ENCODE measurements at regions not wholly inside any gene's neighbourhood (a gene's known extent, or its start where the extent isn't known, plus 50 kb on each side); places are given as distances from the start of the nearest gene placed in this dataset.

DNA sequence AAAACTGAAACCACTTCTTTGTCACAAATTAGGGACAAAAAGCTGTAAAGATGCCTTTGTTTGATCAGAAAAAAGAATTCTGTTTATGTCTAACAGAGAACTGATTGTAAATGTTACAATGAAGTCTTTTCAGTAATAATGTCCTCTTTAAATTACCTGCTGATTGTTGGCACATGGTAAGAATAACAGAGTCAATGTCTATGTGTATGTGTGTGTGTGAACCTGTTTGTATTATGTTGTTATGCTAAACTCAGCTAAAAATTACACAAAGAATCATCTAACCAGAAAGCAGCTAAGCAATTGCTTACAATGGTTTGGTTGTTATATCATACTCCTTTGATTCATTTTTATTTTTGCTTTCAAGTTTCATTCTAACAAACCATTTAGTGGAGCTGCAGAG lies 159.1 kb upstream of the PDZRN3 start:
- intact Hi-C loops (cut with micrococcal nuclease) = no loop called here
- no peaks in the 10 kb centered on the region for H3K36me3 ChIP-seq
- H3K4me1 ChIP-seq = peaks cover 7% of the 10 kb centered on the region
- H3K9me3 ChIP-seq (replicated peaks) = no peaks in the 10 kb centered on the region
- no peak for DNase-seq
- TF ChIP-seq, protein P1, sequence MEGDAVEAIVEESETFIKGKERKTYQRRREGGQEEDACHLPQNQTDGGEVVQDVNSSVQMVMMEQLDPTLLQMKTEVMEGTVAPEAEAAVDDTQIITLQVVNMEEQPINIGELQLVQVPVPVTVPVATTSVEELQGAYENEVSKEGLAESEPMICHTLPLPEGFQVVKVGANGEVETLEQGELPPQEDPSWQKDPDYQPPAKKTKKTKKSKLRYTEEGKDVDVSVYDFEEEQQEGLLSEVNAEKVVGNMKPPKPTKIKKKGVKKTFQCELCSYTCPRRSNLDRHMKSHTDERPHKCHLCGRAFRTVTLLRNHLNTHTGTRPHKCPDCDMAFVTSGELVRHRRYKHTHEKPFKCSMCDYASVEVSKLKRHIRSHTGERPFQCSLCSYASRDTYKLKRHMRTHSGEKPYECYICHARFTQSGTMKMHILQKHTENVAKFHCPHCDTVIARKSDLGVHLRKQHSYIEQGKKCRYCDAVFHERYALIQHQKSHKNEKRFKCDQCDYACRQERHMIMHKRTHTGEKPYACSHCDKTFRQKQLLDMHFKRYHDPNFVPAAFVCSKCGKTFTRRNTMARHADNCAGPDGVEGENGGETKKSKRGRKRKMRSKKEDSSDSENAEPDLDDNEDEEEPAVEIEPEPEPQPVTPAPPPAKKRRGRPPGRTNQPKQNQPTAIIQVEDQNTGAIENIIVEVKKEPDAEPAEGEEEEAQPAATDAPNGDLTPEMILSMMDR (IDR thresholded peaks at IDR 0.05; ENCODE audit: borderline replicate concordance) = no peak
- H3K4me3 ChIP-seq = no peak overlapping the region
- no peaks in the 10 kb centered on the region for H3K27me3 ChIP-seq (ENCODE audit: low read depth)
- H3K27ac ChIP-seq (replicated peaks) = no peak overlapping the region

DNA sequence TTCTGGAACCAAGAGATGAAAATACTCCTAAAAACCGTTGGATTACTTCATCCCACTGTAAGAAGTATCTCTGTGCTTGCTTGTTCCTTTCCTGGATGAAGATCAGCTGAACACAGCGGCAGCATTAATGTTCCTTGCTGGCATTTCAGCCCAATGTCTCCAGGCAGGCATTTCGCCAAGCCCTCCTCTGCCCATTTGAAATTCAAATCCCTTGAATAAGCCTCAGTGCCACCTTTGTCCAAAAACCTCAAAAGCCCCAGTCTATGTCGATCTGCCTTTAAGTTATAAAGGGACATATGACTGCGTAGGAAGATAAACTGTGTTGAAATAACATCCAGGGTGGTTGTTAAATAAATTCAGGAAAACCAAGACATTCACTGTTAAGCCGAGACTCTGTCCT lies 156.8 kb upstream of the PDZRN3 start:
- DNase-seq = no peak
- no peak overlapping the region for H3K27ac ChIP-seq (replicated peaks)
- H3K9me3 ChIP-seq (replicated peaks) = no peaks in the 10 kb centered on the region
- no peaks in the 10 kb centered on the region for H3K27me3 ChIP-seq (ENCODE audit: low read depth)
- intact Hi-C loops (cut with micrococcal nuclease) = no loop called here
- peaks cover 7% of the 10 kb centered on the region for H3K4me1 ChIP-seq
- TF ChIP-seq, protein P1 (IDR thresholded peaks at IDR 0.05; ENCODE audit: borderline replicate concordance) = no peak
- H3K36me3 ChIP-seq = no peaks in the 10 kb centered on the region
- no peak overlapping the region for H3K4me3 ChIP-seq

DNA sequence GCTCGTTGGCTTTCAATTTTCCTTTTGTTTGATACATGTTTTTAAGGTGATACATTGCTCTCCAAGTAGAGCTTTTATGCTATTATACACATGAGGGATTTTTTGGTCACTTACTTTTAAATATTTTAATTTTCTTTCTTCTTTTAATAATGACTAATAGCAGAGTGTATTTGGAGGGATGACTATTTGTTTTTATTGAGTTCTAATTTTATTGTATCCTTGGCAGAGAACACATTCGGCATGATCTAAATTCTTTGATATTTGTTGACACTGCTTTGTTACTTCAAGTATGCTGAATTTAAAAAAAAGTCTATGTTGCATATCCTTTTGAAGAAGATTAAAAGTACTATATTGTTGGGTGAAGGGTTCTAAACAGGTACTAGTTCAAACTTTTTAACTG lies 149.9 kb upstream of the PDZRN3 start:
- no peak for DNase-seq
- intact Hi-C loops (cut with micrococcal nuclease) = no loop called here
- Histone ChIP-seq H3K4me1 (peaks cover 7% of the 10 kb centered on the region), H3K9me3 (replicated peaks) (peaks cover 11% of the 10 kb centered on the region), H3K36me3 (no peaks in the 10 kb centered on the region), H3K4me3 (no peak overlapping the region), H3K27ac (replicated peaks) (no peak overlapping the region), H3K27me3 (ENCODE audit: low read depth) (no peaks in the 10 kb centered on the region)
- TF ChIP-seq, protein P1 (IDR thresholded peaks at IDR 0.05; ENCODE audit: borderline replicate concordance) = no peak

DNA sequence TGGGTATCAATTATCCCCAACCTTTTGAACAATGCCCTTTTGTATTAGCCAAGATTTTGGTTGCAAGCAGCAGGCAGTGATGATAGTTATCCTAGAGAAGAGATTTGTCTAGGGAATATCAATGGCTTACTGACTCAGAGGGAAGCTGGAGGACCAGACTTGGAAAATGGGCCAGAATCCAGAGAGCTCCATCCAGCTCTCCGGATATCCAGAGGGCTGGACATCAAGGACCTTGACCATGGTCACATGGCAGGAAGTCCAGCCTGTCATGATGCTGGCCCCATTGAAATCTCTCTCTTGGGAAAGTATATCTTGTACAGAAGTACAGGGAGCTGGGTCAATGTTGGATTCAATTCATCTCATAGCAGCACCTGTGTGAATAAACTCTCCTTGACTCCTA lies 148.5 kb upstream of the PDZRN3 start:
- no peaks in the 10 kb centered on the region for H3K27me3 ChIP-seq (ENCODE audit: low read depth)
- TF ChIP-seq, protein P1 (IDR thresholded peaks at IDR 0.05; ENCODE audit: borderline replicate concordance) = no peak
- intact Hi-C loops (cut with micrococcal nuclease) = no loop called here
- H3K4me3 ChIP-seq = no peak overlapping the region
- DNase-seq = no peak
- peaks cover 16% of the 10 kb centered on the region for H3K4me1 ChIP-seq
- H3K27ac ChIP-seq (replicated peaks) = no peak overlapping the region
- no peaks in the 10 kb centered on the region for H3K36me3 ChIP-seq
- peaks cover 11% of the 10 kb centered on the region for H3K9me3 ChIP-seq (replicated peaks)

DNA sequence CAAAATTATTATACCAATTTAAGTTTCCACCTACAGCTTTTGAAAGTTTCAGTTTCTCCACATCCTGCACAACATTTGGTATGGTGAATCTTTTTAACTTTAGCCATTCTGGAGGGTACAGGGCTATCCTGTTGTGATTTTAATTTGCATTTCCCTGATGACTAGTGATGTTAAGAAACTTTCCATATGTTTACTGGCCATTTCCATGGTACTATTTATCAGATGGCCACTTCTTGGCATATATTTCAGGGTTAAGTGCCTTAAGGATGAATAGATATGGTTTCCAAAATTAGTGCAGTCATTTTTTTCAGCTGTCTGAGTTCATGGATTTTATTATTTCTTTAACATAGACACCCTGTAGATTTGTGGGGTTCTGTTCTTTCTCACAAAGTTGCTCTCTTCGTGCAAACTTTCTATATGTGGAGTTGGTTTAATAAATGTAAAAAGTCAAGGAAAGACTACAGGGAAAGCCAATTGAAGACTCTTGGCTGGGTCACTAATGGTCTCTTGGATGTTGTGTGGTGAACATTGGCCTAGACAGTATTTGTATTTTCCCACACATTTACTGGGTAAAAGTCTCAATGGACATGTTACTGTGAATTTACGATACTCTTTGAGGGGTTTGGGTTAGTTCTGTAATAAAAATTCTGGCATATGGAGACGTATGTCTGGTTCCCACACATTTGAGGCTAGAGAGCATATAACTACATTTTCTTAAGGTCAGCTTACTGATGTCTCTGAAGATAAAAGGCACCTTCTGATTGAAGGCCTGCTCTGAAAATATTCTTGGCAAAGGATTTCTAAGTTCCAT lies 147.5 kb upstream of the PDZRN3 start:
- intact Hi-C loops (cut with micrococcal nuclease) = no loop called here
- H3K36me3 ChIP-seq = no peaks in the 10 kb centered on the region
- H3K27me3 ChIP-seq (ENCODE audit: low read depth) = no peaks in the 10 kb centered on the region
- TF ChIP-seq, protein P1 (IDR thresholded peaks at IDR 0.05; ENCODE audit: borderline replicate concordance) = no peak
- H3K4me3 ChIP-seq = no peak overlapping the region
- H3K4me1 ChIP-seq = peaks cover 22% of the 10 kb centered on the region
- H3K27ac ChIP-seq (replicated peaks) = no peak overlapping the region
- DNase-seq = no peak
- peaks cover 11% of the 10 kb centered on the region for H3K9me3 ChIP-seq (replicated peaks)

All from left ventricle myocardium inferior (tissue), 1 donor.